ENCODE measurements at regions not wholly inside any gene's neighbourhood (a gene's known extent, or its start where the extent isn't known, plus 50 kb on each side); places are given as distances from the start of the nearest gene placed in this dataset.

DNA sequence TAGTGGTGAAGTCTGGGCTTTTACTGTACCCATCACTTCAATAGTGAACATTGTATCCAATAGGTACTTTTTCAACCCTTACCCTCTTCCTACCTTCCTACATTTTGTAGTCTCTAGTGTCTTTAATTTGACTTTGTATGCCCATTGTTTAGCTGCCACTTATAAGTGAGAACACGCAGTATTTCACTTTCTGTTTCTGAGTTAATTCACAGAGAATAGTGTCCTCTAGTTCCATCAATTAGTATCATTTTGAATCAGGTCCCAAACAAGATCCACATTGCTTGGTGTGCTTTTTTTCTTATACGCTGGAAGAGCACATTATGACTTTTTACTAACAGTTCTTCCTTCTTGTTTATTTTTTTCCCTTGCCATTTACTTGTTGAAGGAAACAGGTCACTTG is 176.0 kb upstream of the WDFY3 start (continued):
- TF ChIP-seq, protein P1, sequence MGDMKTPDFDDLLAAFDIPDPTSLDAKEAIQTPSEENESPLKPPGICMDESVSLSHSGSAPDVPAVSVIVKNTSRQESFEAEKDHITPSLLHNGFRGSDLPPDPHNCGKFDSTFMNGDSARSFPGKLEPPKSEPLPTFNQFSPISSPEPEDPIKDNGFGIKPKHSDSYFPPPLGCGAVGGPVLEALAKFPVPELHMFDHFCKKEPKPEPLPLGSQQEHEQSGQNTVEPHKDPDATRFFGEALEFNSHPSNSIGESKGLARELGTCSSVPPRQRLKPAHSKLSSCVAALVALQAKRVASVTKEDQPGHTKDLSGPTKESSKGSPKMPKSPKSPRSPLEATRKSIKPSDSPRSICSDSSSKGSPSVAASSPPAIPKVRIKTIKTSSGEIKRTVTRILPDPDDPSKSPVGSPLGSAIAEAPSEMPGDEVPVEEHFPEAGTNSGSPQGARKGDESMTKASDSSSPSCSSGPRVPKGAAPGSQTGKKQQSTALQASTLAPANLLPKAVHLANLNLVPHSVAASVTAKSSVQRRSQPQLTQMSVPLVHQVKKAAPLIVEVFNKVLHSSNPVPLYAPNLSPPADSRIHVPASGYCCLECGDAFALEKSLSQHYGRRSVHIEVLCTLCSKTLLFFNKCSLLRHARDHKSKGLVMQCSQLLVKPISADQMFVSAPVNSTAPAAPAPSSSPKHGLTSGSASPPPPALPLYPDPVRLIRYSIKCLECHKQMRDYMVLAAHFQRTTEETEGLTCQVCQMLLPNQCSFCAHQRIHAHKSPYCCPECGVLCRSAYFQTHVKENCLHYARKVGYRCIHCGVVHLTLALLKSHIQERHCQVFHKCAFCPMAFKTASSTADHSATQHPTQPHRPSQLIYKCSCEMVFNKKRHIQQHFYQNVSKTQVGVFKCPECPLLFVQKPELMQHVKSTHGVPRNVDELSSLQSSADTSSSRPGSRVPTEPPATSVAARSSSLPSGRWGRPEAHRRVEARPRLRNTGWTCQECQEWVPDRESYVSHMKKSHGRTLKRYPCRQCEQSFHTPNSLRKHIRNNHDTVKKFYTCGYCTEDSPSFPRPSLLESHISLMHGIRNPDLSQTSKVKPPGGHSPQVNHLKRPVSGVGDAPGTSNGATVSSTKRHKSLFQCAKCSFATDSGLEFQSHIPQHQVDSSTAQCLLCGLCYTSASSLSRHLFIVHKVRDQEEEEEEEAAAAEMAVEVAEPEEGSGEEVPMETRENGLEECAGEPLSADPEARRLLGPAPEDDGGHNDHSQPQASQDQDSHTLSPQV (IDR thresholded peaks at IDR 0.05): no peak

- POLR2A ChIA-PET: no interaction called here
- intact Hi-C loops (cut with micrococcal nuclease): loop anchor here (1.0 to 5.0 kb wide), 3 partner anchors 223 to 895 kb away; no protein-coding TSS in a partner anchor
- ATAC-seq: peak; percentile 89
- TF ChIP-seq SMC3 (conservative IDR thresholded peaks at IDR 0.05; ENCODE audit: insufficient read depth, low read depth, low read length): 0 out of 2 replicates have a peak, but pooled peaks have one; percentile 35
- TF ChIP-seq CSDE1 (IDR thresholded peaks at IDR 0.05): no peak
- TF ChIP-seq MBD2 (IDR thresholded peaks at IDR 0.05; ENCODE audit: borderline replicate concordance, low read depth): no peak
- TF ChIP-seq BHLHE40 (IDR thresholded peaks at IDR 0.05; ENCODE audit: low read length): peak; percentile 49
- peak; percentile 63 to 73 for TF ChIP-seq RAD21 (CRISPR knock-in tag; conservative IDR thresholded peaks at IDR 0.05 in 1 of 2, IDR thresholded peaks at IDR 0.05 in 1 of 2)
- TF ChIP-seq, protein P2, sequence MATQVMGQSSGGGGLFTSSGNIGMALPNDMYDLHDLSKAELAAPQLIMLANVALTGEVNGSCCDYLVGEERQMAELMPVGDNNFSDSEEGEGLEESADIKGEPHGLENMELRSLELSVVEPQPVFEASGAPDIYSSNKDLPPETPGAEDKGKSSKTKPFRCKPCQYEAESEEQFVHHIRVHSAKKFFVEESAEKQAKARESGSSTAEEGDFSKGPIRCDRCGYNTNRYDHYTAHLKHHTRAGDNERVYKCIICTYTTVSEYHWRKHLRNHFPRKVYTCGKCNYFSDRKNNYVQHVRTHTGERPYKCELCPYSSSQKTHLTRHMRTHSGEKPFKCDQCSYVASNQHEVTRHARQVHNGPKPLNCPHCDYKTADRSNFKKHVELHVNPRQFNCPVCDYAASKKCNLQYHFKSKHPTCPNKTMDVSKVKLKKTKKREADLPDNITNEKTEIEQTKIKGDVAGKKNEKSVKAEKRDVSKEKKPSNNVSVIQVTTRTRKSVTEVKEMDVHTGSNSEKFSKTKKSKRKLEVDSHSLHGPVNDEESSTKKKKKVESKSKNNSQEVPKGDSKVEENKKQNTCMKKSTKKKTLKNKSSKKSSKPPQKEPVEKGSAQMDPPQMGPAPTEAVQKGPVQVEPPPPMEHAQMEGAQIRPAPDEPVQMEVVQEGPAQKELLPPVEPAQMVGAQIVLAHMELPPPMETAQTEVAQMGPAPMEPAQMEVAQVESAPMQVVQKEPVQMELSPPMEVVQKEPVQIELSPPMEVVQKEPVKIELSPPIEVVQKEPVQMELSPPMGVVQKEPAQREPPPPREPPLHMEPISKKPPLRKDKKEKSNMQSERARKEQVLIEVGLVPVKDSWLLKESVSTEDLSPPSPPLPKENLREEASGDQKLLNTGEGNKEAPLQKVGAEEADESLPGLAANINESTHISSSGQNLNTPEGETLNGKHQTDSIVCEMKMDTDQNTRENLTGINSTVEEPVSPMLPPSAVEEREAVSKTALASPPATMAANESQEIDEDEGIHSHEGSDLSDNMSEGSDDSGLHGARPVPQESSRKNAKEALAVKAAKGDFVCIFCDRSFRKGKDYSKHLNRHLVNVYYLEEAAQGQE (IDR thresholded peaks at IDR 0.05; ENCODE audit: borderline replicate concordance): peak; percentile 34; the same call in 1 of the 2 replicates
- TF ChIP-seq, protein P2 (CRISPR knock-in tag; IDR thresholded peaks at IDR 0.05; ENCODE audit: low read depth): no peak
Observed at GRCh38 chr4:85147481-85148076, 181.1 kb upstream of the WDFY3 start.

More at GRCh38 chr4:85147481-85148076, 181.1 kb upstream of the WDFY3 start:
- in situ Hi-C loops (cut with MboI): loop anchor here (25.0 kb wide), 1 partner anchor 890 kb away; no protein-coding TSS in a partner anchor
- DNase-seq (ENCODE audit: extremely low read depth in 1 of 4, low spot score in 3 of 4) (peak; percentile 18 to 62 (median 26)), FAIRE-seq (peak; percentile 84)
- H3K27ac ChIP-seq (ENCODE audit: extremely low read depth, low read depth, low read length): no peak overlapping the region
- H3K36me3 ChIP-seq (ENCODE audit: control insufficient read depth, insufficient read depth, low read length): no peaks in the 10 kb centered on the region
- H3K79me2 ChIP-seq (ENCODE audit: control insufficient read depth, insufficient read depth, low read length): no peaks in the 10 kb centered on the region
- 0% methylated on average over 9 of the region's 9 CpGs for WGBS (ENCODE audit: insufficient coverage, low coverage, missing lambda C conversion rate)
- H3K9me3 ChIP-seq (replicated peaks; ENCODE audit: control insufficient read depth, insufficient read depth, low read depth, low read length): no peaks in the 10 kb centered on the region
- BruUV-seq (replicated peaks): no TSS peak
- no peaks in the 10 kb centered on the region for H3K27me3 ChIP-seq (ENCODE audit: control insufficient read depth in 2 of 2, insufficient read depth in 2 of 2, low read length in 2 of 2)
- no peak overlapping the region for H3K4me3 ChIP-seq
- H3K9ac ChIP-seq (ENCODE audit: insufficient read depth in 1 of 2, low read depth in 2 of 2, low read length in 2 of 2): no peak overlapping the region
- no peak overlapping the region for H2AFZ ChIP-seq (ENCODE audit: low read depth, low read length)
- no peaks in the 10 kb centered on the region for H3K9me1 ChIP-seq (ENCODE audit: control insufficient read depth, insufficient read depth, low read length)
- CTCF ChIA-PET (ENCODE audit: low intra/inter-chr PET ratio): interaction anchor here (0.7 kb wide), 1 partner anchor 896 kb away, joined by 3 read pairs; no protein-coding TSS in a partner anchor
- no peaks in the 10 kb centered on the region for H3K4me1 ChIP-seq (replicated peaks in 1 of 2; ENCODE audit: control insufficient read depth in 2 of 2, insufficient read depth in 2 of 2, low read length in 2 of 2)
- H3K4me2 ChIP-seq (ENCODE audit: insufficient read depth, low read length): no peak overlapping the region
- H4K20me1 ChIP-seq (replicated peaks; ENCODE audit: control insufficient read depth, insufficient read depth, low read length): no peaks in the 10 kb centered on the region

All from K562 (cell line).